Activated T-cell treated with anti-CD3 and anti-CD28 coated beads for 48 hours (primary cell): ENCODE measurements at regions not wholly inside any gene's neighbourhood (a gene's known extent, or its start where the extent isn't known, plus 50 kb on each side); places are given as distances from the start of the nearest gene placed in this dataset.
A peak's percentile ranks its signal among the peaks of the same experiment; 100 is the strongest.
"Not testable (repeated sequence)": the region's sequence is repeated elsewhere in the genome, so short reads cannot be mapped to it uniquely, and the experiment has no call there.

Experiments
- DNase-seq: peaks from one replicate; pipeline ENCODE4 v3.0.0-alpha.2; 2020; ENCODE audit warnings: low read depth

- DNase-seq = no peak
Observed at GRCh38 chr1:226461087-226461486, 53.2 kb upstream of the PARP1 start.

GRCh38 chr1:226463925-226464586 is 56.2 kb upstream of the PARP1 start:
- DNase-seq = no peak

GRCh38 chr1:226464587-226464971 is 56.7 kb upstream of the PARP1 start:
- not testable (repeated sequence) for DNase-seq

- no peak for DNase-seq
Observed at GRCh38 chr1:226466296-226466695, 58.4 kb upstream of the PARP1 start.

- no peak for DNase-seq
Observed at GRCh38 chr1:226467443-226467842, 59.5 kb upstream of the PARP1 start.

- no peak for DNase-seq
Observed at GRCh38 chr1:226470921-226471866, 63.3 kb upstream of the PARP1 start.

- DNase-seq = no peak
Observed at GRCh38 chr1:226473325-226473724, 65.4 kb upstream of the PARP1 start.

- no peak for DNase-seq
Observed at GRCh38 chr1:226474041-226474440, 66.1 kb upstream of the PARP1 start.

- no peak for DNase-seq
Observed at GRCh38 chr1:226474443-226475141, 66.7 kb upstream of the PARP1 start.

- no peak for DNase-seq
Observed at GRCh38 chr1:226475142-226475511, 67.2 kb upstream of the PARP1 start.

- no peak for DNase-seq
Observed at GRCh38 chr1:226476066-226476465, 68.2 kb upstream of the PARP1 start.

- no peak for DNase-seq
Observed at GRCh38 chr1:226476648-226477319, 68.9 kb upstream of the PARP1 start.

- no peak for DNase-seq
Observed at GRCh38 chr1:226479474-226479873, 69.1 kb upstream of the STUM start.

- DNase-seq = no peak
Observed at GRCh38 chr1:226480461-226480860, 68.1 kb upstream of the STUM start.

- DNase-seq = no peak
Observed at GRCh38 chr1:226481133-226481532, 67.4 kb upstream of the STUM start.

GRCh38 chr1:226482196-226482595 is 66.4 kb upstream of the STUM start:
- DNase-seq = no peak

GRCh38 chr1:226482975-226483700 is 65.4 kb upstream of the STUM start:
- no peak for DNase-seq

GRCh38 chr1:226485192-226485591 is 63.4 kb upstream of the STUM start:
- DNase-seq = no peak

GRCh38 chr1:226486161-226486560 is 62.4 kb upstream of the STUM start:
- no peak for DNase-seq

GRCh38 chr1:226487921-226488320 is 60.6 kb upstream of the STUM start:
- no peak for DNase-seq

- peak; percentile 6 for DNase-seq
Observed at GRCh38 chr1:226489718-226490425, 58.7 kb upstream of the STUM start.
